Chondrocyte (in vitro differentiated cells): ENCODE measurements at regions not wholly inside any gene's neighbourhood (a gene's known extent, or its start where the extent isn't known, plus 50 kb on each side); places are given as distances from the start of the nearest gene placed in this dataset.

Experiments
- DNase-seq: peaks from one replicate; pipeline ENCODE4 v3.0.0; 2021; ENCODE audit warnings: mixed read lengths, low spot score
- H3K27ac Mint-ChIP-seq: one replicate; pipeline ENCODE4 v1.8.0; 2021; ENCODE audit warnings: mild to moderate bottlenecking, moderate library complexity, mixed read lengths; ENCODE audit not compliant: unreplicated experiment
- H3K27me3 Mint-ChIP-seq: 2 replicates; pipeline ENCODE4 v1.8.0; 2021; ENCODE audit warnings: low read depth, mixed read lengths
- H3K36me3 Mint-ChIP-seq: 2 replicates; pipeline ENCODE4 v1.8.0; 2021; ENCODE audit warnings: low read depth, mixed read lengths
- H3K4me1 Mint-ChIP-seq: 2 replicates; pipeline ENCODE4 v1.8.0; 2021; ENCODE audit warnings: low read depth, mild to moderate bottlenecking, mixed read lengths
- H3K4me3 Mint-ChIP-seq: one replicate; pipeline ENCODE4 v1.8.0; 2021; ENCODE audit warnings: mild to moderate bottlenecking, moderate library complexity, mixed read lengths; ENCODE audit not compliant: unreplicated experiment
- H3K9me3 Mint-ChIP-seq: 2 replicates; pipeline ENCODE4 v1.8.0; 2021; ENCODE audit warnings: low read depth, mixed read lengths
- TF ChIP-seq, protein P1 (sequence below): fragments of 200-600 bp; sonication (generic); IDR thresholded peaks from 2 replicates; pipeline ENCODE4 v1.5.0; 2021; ENCODE audit warnings: antibody characterized with exemption, mild to moderate bottlenecking, moderate library complexity

DNA sequence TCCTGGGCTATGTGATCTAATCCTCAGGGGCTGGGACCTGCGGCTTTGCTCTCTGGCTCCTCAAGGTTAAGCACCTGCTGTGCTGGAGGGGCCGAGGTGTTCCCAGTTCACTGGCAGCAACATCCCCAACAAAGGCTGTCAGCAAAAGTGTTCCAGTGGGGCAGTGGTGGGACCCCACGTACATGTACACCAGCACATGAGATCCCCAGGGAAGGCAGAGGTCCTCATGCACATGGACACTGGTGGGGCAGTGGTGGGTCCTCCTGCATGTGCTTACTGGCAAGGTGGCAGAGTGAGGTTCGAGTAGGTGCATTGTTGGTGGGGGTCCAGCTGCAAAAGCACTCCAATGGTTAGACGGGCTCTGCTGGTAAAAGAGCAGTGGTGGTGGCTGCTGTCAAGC is 255.6 kb upstream of the MPDZ start:
- no peaks in the 10 kb centered on the region for H3K4me1 Mint-ChIP-seq
- peaks cover 17% of the 10 kb centered on the region for H3K9me3 Mint-ChIP-seq
- TF ChIP-seq, protein P1, sequence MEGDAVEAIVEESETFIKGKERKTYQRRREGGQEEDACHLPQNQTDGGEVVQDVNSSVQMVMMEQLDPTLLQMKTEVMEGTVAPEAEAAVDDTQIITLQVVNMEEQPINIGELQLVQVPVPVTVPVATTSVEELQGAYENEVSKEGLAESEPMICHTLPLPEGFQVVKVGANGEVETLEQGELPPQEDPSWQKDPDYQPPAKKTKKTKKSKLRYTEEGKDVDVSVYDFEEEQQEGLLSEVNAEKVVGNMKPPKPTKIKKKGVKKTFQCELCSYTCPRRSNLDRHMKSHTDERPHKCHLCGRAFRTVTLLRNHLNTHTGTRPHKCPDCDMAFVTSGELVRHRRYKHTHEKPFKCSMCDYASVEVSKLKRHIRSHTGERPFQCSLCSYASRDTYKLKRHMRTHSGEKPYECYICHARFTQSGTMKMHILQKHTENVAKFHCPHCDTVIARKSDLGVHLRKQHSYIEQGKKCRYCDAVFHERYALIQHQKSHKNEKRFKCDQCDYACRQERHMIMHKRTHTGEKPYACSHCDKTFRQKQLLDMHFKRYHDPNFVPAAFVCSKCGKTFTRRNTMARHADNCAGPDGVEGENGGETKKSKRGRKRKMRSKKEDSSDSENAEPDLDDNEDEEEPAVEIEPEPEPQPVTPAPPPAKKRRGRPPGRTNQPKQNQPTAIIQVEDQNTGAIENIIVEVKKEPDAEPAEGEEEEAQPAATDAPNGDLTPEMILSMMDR = no peak
- H3K27me3 Mint-ChIP-seq = no peaks in the 10 kb centered on the region
- no peak for DNase-seq
- H3K4me3 Mint-ChIP-seq = no peak overlapping the region
- H3K27ac Mint-ChIP-seq = no peak overlapping the region
- peaks cover 4% of the 10 kb centered on the region for H3K36me3 Mint-ChIP-seq

DNA sequence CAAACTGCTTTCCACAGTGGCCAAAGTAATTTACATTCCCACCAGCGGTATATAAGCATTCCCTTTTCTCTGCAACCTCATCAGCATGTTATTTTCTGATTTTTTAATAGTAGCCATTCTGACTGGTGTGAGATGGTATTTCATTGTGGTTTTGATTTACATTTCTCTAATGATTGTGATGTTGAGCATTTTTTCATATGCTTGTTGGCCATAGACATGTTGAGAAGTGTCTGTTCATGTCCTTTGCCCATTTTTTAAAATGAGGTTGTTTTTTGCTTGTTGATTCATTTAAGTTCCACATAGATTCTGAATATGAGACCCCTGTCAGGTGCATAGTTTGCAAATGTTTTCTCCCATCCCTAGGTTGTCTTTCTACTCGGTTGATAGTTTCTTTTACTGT is 254.5 kb upstream of the MPDZ start:
- H3K4me3 Mint-ChIP-seq = no peak overlapping the region
- DNase-seq = no peak
- TF ChIP-seq, protein P1 = no peak
- H3K4me1 Mint-ChIP-seq = peaks cover 6% of the 10 kb centered on the region
- H3K9me3 Mint-ChIP-seq = peaks cover 17% of the 10 kb centered on the region
- H3K36me3 Mint-ChIP-seq = peaks cover 4% of the 10 kb centered on the region
- no peak overlapping the region for H3K27ac Mint-ChIP-seq
- no peaks in the 10 kb centered on the region for H3K27me3 Mint-ChIP-seq

DNA sequence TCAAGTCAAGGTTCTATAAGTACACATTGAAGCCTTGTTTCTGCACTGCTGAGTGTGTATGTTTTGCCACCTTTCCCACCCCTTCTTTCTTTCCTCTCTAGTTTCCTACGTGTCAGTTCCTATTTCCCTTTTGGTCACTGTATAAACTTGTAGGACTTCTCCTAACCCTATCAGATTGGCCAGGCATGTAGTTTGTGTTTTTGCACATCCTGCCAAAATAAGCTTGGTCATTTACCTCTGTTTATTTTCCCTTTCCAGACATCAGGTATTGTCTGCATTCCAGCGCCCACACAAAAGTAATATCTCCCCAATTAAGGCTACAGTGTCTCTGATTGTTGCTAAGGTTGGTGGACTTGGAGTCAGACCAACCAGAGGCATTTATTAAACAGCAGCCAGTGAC is 252.9 kb upstream of the MPDZ start:
- Mint-ChIP-seq H3K9me3 (peaks cover 17% of the 10 kb centered on the region), H3K27me3 (no peaks in the 10 kb centered on the region), H3K4me3 (no peak overlapping the region), H3K27ac (no peak overlapping the region), H3K36me3 (peaks cover 4% of the 10 kb centered on the region), H3K4me1 (peaks cover 6% of the 10 kb centered on the region)
- TF ChIP-seq, protein P1 = no peak
- no peak for DNase-seq

DNA sequence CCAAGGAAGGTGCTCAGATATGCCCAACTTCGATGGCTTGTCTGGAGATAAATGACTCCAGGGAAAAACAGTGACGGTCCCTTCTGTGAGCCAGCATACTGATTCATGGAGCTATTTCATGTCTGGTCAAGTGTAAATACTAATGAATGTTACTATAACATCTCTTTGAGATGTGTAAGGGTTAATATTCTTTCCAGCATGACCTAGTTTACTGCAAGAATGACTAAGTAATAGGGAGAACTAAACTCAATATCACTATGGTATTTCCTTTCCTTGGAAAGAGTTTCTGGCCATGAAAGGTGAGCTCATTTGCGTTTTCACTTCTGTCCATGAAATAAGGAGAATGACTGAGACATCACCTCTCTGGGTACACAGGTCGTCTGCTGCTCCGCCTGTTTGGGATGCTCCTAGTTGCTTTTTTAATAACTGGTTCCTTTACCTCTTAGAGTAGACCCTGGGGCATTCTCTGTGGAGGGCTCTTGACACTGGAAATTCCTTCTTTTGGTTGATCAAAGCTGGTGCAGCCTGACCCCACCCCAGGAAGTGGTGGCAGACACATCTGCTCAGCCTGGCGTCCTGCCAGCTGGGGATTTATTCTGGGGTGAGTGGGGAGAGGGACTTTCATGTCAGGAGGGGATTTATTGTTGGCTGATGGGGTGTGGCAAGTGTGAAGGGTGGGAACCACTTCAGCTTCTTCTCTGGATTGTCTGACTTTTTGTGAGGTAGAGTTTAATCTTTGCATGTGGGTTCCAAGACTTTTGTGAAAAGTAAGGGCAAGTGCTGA is 250.0 kb upstream of the MPDZ start:
- TF ChIP-seq, protein P1 = no peak
- H3K4me1 Mint-ChIP-seq = peaks cover 6% of the 10 kb centered on the region
- no peaks in the 10 kb centered on the region for H3K27me3 Mint-ChIP-seq
- no peak for DNase-seq
- peaks cover 13% of the 10 kb centered on the region for H3K9me3 Mint-ChIP-seq
- no peak overlapping the region for H3K27ac Mint-ChIP-seq
- H3K36me3 Mint-ChIP-seq = peaks cover 4% of the 10 kb centered on the region
- no peak overlapping the region for H3K4me3 Mint-ChIP-seq

GRCh38 chr9:13524245-13524644 is 244.8 kb upstream of the MPDZ start:
- Mint-ChIP-seq H3K9me3 (no peaks in the 10 kb centered on the region), H3K36me3 (no peaks in the 10 kb centered on the region), H3K27ac (no peak overlapping the region), H3K4me3 (no peak overlapping the region), H3K4me1 (no peaks in the 10 kb centered on the region), H3K27me3 (no peaks in the 10 kb centered on the region)
- TF ChIP-seq, protein P1 = no peak
- no peak for DNase-seq
